ENCODE measurements at regions not wholly inside any gene's neighbourhood (a gene's known extent, or its start where the extent isn't known, plus 50 kb on each side); places are given as distances from the start of the nearest gene placed in this dataset.

DNA sequence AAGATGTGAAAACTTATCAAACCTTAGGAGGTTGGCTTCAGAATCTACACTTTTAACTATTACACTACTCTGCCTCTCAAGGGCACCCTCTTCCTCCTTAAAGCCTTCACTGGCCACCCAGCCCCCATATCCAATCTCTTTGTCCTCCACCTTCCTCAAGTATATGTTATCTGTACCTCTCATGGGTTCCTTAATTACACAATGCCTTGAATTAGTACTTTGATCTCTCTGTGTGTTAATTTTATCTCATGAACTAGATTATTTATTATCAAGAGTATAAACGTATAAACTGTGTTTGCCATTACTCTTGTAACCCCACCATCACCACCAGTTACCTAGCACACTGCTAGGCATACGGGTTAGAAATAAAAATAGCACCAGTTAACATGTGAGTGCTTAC is 83.3 kb downstream of the NCR2 start:
- TF ChIP-seq, protein P1, sequence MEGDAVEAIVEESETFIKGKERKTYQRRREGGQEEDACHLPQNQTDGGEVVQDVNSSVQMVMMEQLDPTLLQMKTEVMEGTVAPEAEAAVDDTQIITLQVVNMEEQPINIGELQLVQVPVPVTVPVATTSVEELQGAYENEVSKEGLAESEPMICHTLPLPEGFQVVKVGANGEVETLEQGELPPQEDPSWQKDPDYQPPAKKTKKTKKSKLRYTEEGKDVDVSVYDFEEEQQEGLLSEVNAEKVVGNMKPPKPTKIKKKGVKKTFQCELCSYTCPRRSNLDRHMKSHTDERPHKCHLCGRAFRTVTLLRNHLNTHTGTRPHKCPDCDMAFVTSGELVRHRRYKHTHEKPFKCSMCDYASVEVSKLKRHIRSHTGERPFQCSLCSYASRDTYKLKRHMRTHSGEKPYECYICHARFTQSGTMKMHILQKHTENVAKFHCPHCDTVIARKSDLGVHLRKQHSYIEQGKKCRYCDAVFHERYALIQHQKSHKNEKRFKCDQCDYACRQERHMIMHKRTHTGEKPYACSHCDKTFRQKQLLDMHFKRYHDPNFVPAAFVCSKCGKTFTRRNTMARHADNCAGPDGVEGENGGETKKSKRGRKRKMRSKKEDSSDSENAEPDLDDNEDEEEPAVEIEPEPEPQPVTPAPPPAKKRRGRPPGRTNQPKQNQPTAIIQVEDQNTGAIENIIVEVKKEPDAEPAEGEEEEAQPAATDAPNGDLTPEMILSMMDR (IDR thresholded peaks at IDR 0.05; ENCODE audit: extremely low read depth in 1 of 2, insufficient read depth in 1 of 2, low read depth in 1 of 2, low read length in 2 of 2) = no peak
- TF ChIP-seq POLR2AphosphoS5 (IDR thresholded peaks at IDR 0.05; ENCODE audit: insufficient read depth, low read depth, low read length) = no peak
- no peak for TF ChIP-seq GATA2 (IDR thresholded peaks at IDR 0.05; ENCODE audit: insufficient read depth, insufficient read length, low read depth, low read length)
- no peak for TF ChIP-seq POLR2A (IDR thresholded peaks at IDR 0.05; ENCODE audit: low read depth, low read length)
- no peak for TF ChIP-seq EZH2 (IDR thresholded peaks at IDR 0.05; ENCODE audit: borderline replicate concordance, low read depth, low read length, severe bottlenecking)
- TF ChIP-seq JUN (IDR thresholded peaks at IDR 0.05; ENCODE audit: borderline replicate concordance, insufficient read depth, insufficient read length, low read depth) = no peak
- no peak for TF ChIP-seq MAX (IDR thresholded peaks at IDR 0.05; ENCODE audit: insufficient read depth, insufficient read length)
